Breast epithelium (tissue), 4 donors: ENCODE measurements at regions not wholly inside any gene's neighbourhood (a gene's known extent, or its start where the extent isn't known, plus 50 kb on each side); places are given as distances from the start of the nearest gene placed in this dataset.

Experiments used
- DNase-seq, 2 donors: peaks; one replicate each; pipeline ENCODE4 v3.0.0-alpha.2; 2019; ENCODE audit warnings: low spot score in 2 of 2
- H3K27ac ChIP-seq, 2 donors: fragments of 200-600 bp; sonication (generic) in 1 of 2; one replicate each; pipeline ENCODE4 v1.5.1; 2016 to 2019; ENCODE audit warnings: mild to moderate bottlenecking in 1 of 2
- H3K27me3 ChIP-seq, 2 donors: fragments of 200-600 bp; sonication (generic) in 1 of 2; one replicate each; pipeline versions ENCODE4 v1.5.1 to v1.6.0; 2017 to 2019; ENCODE audit warnings: control low read depth in 1 of 2, mild to moderate bottlenecking in 1 of 2
- H3K36me3 ChIP-seq: fragments of 200-600 bp; one replicate; pipeline ENCODE4 v1.5.1; 2019
- H3K4me1 ChIP-seq, 2 donors: fragments of 200-600 bp; sonication (generic); one replicate each; pipeline ENCODE4 v1.5.1; 2016 to 2019; ENCODE audit warnings: control low read depth in 1 of 2
- H3K4me3 ChIP-seq, 3 donors: fragments of 200-600 bp; sonication (generic); 1 replicate in 2 of 3; 2 replicates in 1 of 3; pipeline ENCODE4 v1.5.1; 2016 to 2019; ENCODE audit warnings: mild to moderate bottlenecking in 3 of 3, moderate library complexity in 2 of 3
- H3K9me3 ChIP-seq, 2 donors: fragments of 200-600 bp; sonication (generic) in 1 of 2; one replicate each; pipeline ENCODE4 v1.5.1; 2016 to 2019; ENCODE audit warnings: control low read depth in 1 of 2
- POLR2A ChIP-seq: fragments of 450-650 bp; IDR thresholded peaks from one replicate; pipeline ENCODE4 v1.6.1; 2016; ENCODE audit warnings: antibody characterized with exemption, mild to moderate bottlenecking, moderate library complexity
- POLR2AphosphoS5 ChIP-seq, 3 donors: sonication (generic); formaldehyde crosslinking; IDR thresholded peaks; one replicate each; pipeline ENCODE4 v1.6.1; 2017; ENCODE audit warnings: antibody characterized with exemption in 3 of 3
- intact Hi-C: fragments of 100-400 bp; cut with DNase I; formaldehyde crosslinking; loops from one replicate; pipeline ENCODE4 v1.15.1; 2023; ENCODE audit warnings: low total_unique reads
- TF ChIP-seq, protein P1 (sequence below), 3 donors: fragments of 450-650 bp; IDR thresholded peaks; one replicate each; pipeline ENCODE4 v1.5.1; 2016 to 2017; ENCODE audit warnings: antibody characterized with exemption in 3 of 3, mild to moderate bottlenecking in 3 of 3, moderate library complexity in 3 of 3

DNA sequence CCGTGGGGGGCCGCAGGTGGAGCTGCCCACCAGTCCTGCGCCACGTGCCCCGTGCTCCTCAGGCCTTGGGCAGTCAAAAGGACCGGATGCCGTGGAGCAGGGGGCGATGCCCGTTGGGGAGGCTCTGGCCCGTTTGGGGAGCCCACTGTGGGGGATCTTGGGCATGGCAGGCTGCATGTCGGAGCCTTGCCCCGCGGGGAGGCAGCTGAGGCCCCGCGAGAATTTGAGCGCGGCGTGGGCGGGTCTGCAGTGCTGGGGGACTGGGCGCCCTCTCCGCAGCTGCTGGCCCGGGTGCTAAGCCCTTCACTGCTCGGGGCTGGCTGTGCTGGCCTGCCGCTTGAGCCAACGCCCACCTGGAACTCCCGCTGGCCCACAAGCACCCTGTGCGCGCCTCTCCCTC, 445.6 kb upstream of the EDIL3 start:
- H3K27me3 ChIP-seq, result no peaks in the 10 kb centered on the region
- H3K27ac ChIP-seq, result no peak overlapping the region
- H3K36me3 ChIP-seq, result no peaks in the 10 kb centered on the region
- DNase-seq, result no peak
- intact Hi-C loops, result no loop called here
- no peak overlapping the region for H3K4me3 ChIP-seq
- no peaks in the 10 kb centered on the region for H3K4me1 ChIP-seq
- H3K9me3 ChIP-seq, result peaks cover 7 to 15% of the 10 kb centered on the region in 2 donors
- no peak for TF ChIP-seq POLR2AphosphoS5 (IDR thresholded peaks at IDR 0.05)
- TF ChIP-seq, protein P1, sequence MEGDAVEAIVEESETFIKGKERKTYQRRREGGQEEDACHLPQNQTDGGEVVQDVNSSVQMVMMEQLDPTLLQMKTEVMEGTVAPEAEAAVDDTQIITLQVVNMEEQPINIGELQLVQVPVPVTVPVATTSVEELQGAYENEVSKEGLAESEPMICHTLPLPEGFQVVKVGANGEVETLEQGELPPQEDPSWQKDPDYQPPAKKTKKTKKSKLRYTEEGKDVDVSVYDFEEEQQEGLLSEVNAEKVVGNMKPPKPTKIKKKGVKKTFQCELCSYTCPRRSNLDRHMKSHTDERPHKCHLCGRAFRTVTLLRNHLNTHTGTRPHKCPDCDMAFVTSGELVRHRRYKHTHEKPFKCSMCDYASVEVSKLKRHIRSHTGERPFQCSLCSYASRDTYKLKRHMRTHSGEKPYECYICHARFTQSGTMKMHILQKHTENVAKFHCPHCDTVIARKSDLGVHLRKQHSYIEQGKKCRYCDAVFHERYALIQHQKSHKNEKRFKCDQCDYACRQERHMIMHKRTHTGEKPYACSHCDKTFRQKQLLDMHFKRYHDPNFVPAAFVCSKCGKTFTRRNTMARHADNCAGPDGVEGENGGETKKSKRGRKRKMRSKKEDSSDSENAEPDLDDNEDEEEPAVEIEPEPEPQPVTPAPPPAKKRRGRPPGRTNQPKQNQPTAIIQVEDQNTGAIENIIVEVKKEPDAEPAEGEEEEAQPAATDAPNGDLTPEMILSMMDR (IDR thresholded peaks at IDR 0.05), result no peak

DNA sequence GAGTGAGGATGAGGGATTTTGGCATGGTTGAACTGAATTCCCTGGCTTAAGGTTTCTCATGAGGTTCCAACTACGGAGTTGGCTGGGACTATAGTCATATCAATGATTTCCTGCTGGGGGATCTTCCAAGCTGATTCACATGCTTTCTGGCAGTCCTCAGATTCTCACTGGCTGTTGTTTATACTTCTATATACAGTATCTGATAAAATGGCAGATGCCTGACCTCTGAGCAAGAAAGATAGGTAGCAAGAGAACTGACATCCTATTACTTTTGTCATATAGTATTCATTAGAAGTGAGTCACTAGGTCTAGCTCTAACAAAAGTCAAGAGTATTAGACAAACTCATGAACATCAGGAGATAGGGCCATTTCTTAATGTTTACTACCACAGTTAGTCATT, 440.9 kb upstream of the EDIL3 start:
- no peak overlapping the region for H3K4me3 ChIP-seq
- H3K9me3 ChIP-seq, result peaks cover 6 to 13% of the 10 kb centered on the region in 2 donors
- H3K27me3 ChIP-seq, result no peaks in the 10 kb centered on the region
- H3K27ac ChIP-seq, result no peak overlapping the region
- intact Hi-C loops, result no loop called here
- H3K4me1 ChIP-seq, result no peaks in the 10 kb centered on the region
- TF ChIP-seq POLR2AphosphoS5 (IDR thresholded peaks at IDR 0.05), result no peak
- TF ChIP-seq, protein P1 (IDR thresholded peaks at IDR 0.05), result no peak
- no peak for TF ChIP-seq POLR2A
- no peak for DNase-seq
- H3K36me3 ChIP-seq, result no peaks in the 10 kb centered on the region

DNA sequence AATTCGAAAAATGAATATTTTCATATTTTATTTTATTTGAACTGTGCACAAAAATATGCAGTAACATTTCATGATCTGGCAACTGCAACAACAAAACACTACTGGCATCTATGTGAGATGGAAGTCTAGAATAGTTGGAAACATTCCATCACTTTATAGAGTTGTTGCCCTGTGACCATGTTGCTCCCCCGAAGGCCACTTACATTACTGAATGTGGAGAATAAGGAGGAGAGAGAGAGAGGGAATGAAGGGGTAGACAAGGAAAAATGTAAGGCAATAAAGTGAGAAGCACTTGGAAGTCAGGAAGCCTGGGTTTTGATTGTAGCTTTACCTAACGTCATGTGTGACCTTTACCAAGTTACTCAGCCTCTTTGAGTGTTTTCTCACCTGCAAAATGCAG, 437.2 kb upstream of the EDIL3 start:
- Histone ChIP-seq H3K36me3 (no peaks in the 10 kb centered on the region), H3K27me3 (no peaks in the 10 kb centered on the region), H3K9me3 (no peaks in the 10 kb centered on the region), H3K27ac (no peak overlapping the region), H3K4me3 (no peak overlapping the region), H3K4me1 (no peaks in the 10 kb centered on the region)
- no peak for DNase-seq
- TF ChIP-seq, protein P1 (IDR thresholded peaks at IDR 0.05), result no peak
- TF ChIP-seq POLR2A (no peak), POLR2AphosphoS5 (IDR thresholded peaks at IDR 0.05) (no peak)
- intact Hi-C loops, result no loop called here

DNA sequence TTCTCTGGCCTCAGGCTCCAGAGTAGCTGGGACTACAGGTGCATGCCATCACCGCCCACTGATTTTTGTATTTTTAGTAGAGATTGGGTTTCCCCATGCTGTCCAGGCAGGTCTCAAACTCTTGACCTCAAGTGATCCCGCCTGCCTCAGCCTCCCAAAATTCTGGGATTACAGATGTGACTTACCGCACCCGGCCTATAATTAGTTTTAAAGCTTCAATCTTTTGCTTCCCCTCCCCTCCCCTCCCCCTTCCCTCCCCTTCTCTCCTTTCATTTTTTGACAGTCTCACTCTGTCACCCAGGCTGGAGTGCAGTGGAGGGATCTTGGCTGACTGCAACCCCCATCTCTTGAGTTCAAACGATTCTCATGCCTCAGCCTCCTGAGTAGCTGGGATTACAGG, 433.3 kb upstream of the EDIL3 start:
- Histone ChIP-seq H3K36me3 (no peaks in the 10 kb centered on the region), H3K27me3 (no peaks in the 10 kb centered on the region), H3K9me3 (no peaks in the 10 kb centered on the region), H3K27ac (no peak overlapping the region), H3K4me3 (no peak overlapping the region), H3K4me1 (no peaks in the 10 kb centered on the region)
- intact Hi-C loops, result no loop called here
- TF ChIP-seq POLR2A (no peak), POLR2AphosphoS5 (IDR thresholded peaks at IDR 0.05) (no peak)
- TF ChIP-seq, protein P1 (IDR thresholded peaks at IDR 0.05), result no peak
- DNase-seq, result no peak

DNA sequence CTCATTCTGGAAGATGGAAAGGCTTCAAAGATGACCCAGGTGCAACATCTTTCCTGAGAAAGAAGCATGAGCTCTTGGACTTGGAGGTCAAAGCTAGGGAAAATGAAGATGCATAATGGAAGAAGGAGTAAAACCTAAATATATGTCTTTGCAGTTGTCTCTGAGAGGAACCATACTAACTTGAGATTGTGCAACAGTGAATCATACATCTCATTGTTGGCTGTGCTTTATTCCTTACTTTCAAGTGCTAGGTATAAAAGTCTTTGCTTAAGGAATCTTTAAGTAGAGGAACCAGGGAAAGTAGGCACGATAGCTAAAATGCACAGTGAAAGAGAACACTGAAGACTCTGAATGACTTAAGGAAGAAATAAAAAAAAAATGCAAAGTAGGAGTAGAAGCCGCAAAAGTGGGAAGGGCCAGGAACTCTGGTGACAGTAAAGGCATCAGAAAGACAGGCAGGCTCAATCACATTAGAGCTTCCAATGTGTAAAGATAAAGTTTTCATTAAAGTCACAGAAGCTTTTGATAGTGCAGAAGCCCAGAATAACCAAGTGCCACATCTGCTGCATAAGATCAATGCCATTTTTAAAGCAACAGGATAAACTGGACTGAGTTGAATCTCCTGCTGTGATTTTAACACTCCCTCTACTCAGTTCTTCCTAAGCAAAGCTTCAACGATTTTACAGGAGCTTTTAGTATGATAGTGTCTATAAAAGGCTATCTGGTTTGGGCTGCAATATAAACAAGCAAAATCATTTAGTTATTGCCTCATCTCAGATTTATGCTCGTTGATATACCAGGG, 432.3 kb upstream of the EDIL3 start:
- intact Hi-C loops, result no loop called here
- Histone ChIP-seq H3K36me3 (no peaks in the 10 kb centered on the region), H3K4me3 (no peak overlapping the region), H3K9me3 (no peaks in the 10 kb centered on the region), H3K27ac (no peak overlapping the region), H3K4me1 (no peaks in the 10 kb centered on the region), H3K27me3 (no peaks in the 10 kb centered on the region)
- TF ChIP-seq, protein P1 (IDR thresholded peaks at IDR 0.05), result no peak
- TF ChIP-seq POLR2AphosphoS5 (IDR thresholded peaks at IDR 0.05), result no peak
- TF ChIP-seq POLR2A, result no peak
- DNase-seq, result no peak
